GM18867 (cell line): ENCODE measurements at regions not wholly inside any gene's neighbourhood (a gene's known extent, or its start where the extent isn't known, plus 50 kb on each side); places are given as distances from the start of the nearest gene placed in this dataset.
"Not testable (repeated sequence)": the region's sequence is repeated elsewhere in the genome, so short reads cannot be mapped to it uniquely, and the experiment has no call there.

ENCODE experiments used
- ATAC-seq: cut with Tn5 transposase; IDR thresholded peaks from one replicate; pipeline ENCODE4 v1.9.1; 2021; ENCODE audit warnings: mild to moderate bottlenecking, moderate library complexity; ENCODE audit not compliant: unreplicated experiment

GRCh38 chr5:104512063-104512825 is 949.7 kb upstream of the NUDT12 start:
- ATAC-seq, result no peak

DNA sequence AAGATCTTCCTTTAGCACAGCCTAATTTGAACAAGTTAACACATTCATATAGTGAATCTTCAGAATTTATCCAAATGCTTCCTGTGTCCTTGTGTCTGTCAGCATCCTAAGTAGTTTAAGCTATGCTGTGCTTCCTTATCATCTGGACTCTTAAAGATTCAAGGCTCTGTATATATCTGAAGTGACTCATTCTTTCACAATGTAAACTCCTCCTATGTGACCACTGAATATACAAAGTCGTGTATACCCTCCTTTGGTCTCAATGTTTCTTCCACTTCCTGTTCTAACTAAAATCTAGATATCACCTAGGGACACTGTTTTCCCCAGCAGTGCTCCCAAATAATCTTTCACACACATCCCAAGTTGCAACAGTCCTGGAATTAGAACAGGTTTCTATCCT is 935.7 kb upstream of the NUDT12 start:
- no peak for ATAC-seq

DNA sequence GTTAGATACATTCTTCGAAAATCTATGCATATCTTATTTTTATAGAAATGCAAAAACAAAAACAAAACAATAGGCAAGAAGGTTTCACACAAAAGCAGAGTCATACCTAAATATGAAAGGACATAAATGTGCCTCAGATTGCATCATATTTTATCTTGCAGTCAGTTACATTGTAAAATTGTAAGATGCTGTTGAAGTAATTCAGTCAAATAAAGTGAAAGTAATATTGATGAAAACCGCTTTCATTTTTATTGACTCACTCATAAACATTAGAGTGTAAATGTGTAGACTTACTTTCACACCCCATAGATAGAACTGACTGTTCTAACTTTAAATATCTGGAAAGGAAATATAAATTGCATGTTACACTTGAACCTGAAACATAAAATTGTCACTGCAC is 931.5 kb upstream of the NUDT12 start:
- no peak for ATAC-seq

GRCh38 chr5:104472811-104473210 is 910.2 kb upstream of the NUDT12 start:
- no peak for ATAC-seq

GRCh38 chr5:104456122-104456521 is 893.5 kb upstream of the NUDT12 start:
- ATAC-seq, result no peak

- ATAC-seq, result no peak
Measured at GRCh38 chr5:104452550-104452949, 890.0 kb upstream of the NUDT12 start.

- not testable (repeated sequence) for ATAC-seq
Measured at GRCh38 chr5:104451911-104452310, 889.3 kb upstream of the NUDT12 start.

DNA sequence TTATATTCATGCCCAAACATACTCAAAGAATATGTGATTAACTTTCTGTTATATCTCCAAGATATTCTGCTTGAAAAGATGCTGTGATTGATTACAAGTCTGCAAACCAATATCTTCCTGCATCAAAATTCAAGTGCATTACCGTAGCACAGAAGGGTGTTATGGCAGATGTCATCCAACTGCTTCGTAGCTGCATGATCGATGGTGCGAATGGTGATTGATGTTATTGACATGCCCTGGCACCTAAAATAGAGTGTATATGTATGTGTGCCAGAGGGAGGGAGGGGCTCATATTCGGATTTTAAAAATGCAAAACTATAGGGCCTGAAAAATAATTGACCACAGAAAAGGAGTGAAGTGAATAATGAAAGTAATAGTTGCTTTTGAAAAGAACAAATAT is 882.1 kb upstream of the NUDT12 start:
- no peak for ATAC-seq

DNA sequence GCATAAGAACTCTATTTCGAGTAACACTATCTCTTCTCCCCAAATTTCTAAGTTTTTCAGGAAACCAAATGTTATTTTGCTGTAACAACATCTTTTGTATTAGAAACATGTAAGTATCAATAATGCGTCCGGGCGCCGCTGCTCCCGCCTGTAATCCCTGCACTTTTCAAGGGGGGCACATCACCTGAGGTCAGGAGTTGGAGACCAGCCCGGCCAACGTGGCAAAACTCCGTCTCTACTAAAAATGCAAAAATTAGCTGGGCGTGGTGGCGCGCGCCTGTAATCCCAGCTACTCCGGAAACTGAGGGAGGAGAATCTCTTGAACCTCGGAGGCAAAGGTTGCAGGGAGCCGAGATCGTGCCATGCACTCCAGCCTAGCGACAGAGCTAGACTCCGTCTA is 881.1 kb upstream of the NUDT12 start:
- no peak for ATAC-seq

DNA sequence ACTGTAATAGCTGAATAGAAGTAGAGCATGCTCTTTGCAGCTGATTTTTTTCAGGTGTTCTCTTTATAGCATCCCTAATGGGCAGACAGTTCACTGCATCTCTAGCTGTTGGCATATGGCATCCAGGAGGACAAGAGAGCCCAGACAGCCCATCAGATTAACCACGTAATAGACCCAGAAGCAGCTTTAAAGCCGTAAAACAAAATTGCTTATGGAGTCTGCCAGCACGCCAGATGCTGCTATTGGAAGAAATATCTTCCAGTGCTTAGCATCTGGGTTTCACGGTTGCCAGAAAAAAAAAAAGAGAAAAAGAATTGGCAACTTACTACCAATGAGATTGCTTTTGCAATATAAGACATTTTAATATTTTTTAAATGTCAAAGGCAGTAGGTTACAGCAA is 869.4 kb upstream of the NUDT12 start:
- no peak for ATAC-seq

GRCh38 chr5:104431002-104431620 is 868.5 kb upstream of the NUDT12 start:
- ATAC-seq, result no peak

GRCh38 chr5:104429911-104430310 is 867.3 kb upstream of the NUDT12 start:
- ATAC-seq, result no peak

GRCh38 chr5:104421431-104421830 is 858.8 kb upstream of the NUDT12 start:
- no peak for ATAC-seq

- no peak for ATAC-seq
Measured at GRCh38 chr5:104418056-104418455, 855.5 kb upstream of the NUDT12 start.

DNA sequence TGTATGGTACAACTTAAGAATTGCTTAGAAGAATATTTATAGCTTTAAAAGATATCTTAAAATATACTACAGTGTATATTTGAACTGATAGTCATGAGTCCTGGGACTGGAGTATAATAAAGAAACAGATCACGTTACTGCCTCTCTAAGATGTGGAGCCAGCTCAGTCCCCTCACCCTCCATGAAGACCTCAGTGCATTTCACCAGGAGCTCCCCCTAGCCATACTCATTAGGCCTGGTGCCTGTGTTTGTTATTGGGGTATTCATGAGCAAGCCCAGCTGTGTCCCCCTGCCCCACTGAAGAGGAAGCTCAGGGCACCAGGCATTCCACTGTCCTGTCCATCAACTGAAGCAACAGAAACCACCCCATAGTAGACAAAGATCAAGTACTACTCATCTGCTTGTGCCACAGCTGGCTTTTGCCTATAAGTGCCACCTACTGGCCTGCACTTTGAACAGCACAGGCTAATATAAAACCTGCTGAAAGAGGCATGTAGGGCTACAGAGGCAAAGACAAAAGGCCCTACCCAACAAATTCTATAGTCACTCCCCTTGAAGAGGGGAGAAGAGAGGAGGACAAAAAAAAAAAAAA is 850.2 kb upstream of the NUDT12 start:
- peak; percentile 98 for ATAC-seq

GRCh38 chr5:104400941-104401340 is 838.4 kb upstream of the NUDT12 start:
- ATAC-seq, result no peak

DNA sequence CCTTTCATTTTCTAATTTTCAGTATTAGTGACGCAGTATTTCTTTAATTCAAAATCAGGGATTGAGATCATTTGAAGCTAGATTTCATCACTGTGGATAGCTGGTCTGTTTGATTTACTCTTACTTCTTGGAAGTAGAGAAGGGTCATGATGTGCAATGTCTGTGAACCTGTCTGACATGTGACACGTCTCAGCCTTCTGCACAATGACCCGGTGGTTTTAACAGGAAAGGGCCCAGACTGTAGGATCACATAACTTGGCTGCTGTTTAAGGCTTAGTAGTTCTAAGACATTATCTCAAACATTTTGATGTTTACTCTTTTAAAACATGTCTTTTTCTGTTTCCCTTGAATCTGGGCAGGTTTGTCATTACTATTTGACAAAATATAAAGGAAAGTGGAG is 823.3 kb upstream of the NUDT12 start:
- ATAC-seq, result peak; percentile 43

DNA sequence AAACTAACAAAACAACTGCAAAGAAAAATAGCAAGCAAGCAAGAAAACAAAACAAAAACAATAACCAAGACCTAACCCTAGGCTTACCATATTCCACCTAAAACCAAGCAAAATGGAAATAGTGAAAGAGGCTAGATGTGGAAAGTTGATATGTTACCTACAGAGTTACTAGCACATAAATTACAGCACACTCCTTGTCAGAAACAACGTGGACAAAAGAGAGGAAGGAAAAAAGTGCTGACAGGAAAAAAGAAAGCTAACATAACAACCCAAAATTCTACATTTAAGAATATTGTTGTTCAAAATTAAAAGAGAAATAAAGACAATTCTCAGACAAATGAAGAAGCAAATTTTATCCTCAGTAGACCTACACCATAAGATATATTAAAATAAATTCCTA is 812.8 kb upstream of the NUDT12 start:
- ATAC-seq, result no peak

DNA sequence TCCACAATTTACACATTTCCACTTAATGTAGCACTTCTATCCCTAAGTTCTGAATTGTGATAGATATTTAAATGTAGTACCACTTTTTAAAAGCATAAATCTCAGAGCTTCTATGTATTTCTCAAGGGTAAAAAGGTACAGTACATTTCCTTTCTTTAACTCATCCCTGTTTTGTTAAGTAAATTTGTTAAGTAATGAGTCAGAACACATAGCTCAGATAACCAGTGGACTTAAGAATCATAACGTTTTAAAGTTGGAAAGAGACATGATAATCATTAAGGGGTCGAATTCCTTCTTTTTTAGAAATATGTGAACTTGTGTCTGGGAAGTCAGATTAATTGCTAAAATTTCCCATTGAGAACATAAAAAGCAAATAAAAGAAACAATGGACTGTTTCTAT is 810.2 kb upstream of the NUDT12 start:
- no peak for ATAC-seq

- no peak for ATAC-seq
Measured at GRCh38 chr5:104372376-104372775, 809.8 kb upstream of the NUDT12 start.

GRCh38 chr5:104370523-104370922 is 807.9 kb upstream of the NUDT12 start:
- ATAC-seq, result no peak

- ATAC-seq, result no peak
Measured at GRCh38 chr5:104367978-104368377, 805.4 kb upstream of the NUDT12 start.
